ENCODE measurements at regions not wholly inside any gene's neighbourhood (a gene's known extent, or its start where the extent isn't known, plus 50 kb on each side); places are given as distances from the start of the nearest gene placed in this dataset.

DNA sequence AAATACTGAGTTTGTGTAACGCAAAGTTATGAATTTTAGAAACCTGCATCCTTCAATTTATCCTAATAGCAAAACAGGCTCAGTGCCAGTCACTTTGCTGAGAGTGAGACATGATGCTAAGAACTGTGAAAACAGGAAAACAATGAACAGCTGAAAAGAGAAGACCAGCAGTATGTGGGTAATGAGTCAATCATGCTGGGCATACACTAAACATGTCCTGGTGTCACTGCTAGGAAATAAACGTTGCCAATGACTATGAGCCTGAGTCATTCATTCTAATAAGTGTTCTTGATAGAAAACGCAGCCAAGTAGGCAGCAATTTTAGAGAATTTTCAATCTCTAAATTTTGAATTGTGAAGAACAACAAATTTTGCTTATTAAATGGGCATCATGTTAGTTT, 237.3 kb downstream of the GALR1 start:
- TF ChIP-seq, protein P1, sequence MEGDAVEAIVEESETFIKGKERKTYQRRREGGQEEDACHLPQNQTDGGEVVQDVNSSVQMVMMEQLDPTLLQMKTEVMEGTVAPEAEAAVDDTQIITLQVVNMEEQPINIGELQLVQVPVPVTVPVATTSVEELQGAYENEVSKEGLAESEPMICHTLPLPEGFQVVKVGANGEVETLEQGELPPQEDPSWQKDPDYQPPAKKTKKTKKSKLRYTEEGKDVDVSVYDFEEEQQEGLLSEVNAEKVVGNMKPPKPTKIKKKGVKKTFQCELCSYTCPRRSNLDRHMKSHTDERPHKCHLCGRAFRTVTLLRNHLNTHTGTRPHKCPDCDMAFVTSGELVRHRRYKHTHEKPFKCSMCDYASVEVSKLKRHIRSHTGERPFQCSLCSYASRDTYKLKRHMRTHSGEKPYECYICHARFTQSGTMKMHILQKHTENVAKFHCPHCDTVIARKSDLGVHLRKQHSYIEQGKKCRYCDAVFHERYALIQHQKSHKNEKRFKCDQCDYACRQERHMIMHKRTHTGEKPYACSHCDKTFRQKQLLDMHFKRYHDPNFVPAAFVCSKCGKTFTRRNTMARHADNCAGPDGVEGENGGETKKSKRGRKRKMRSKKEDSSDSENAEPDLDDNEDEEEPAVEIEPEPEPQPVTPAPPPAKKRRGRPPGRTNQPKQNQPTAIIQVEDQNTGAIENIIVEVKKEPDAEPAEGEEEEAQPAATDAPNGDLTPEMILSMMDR (IDR thresholded peaks at IDR 0.05) = no peak
- no peak for TF ChIP-seq POLR2A (IDR thresholded peaks at IDR 0.05)

Data from heart left ventricle (tissue), 13 donors.